K562 (cell line): ENCODE measurements at regions not wholly inside any gene's neighbourhood (a gene's known extent, or its start where the extent isn't known, plus 50 kb on each side); places are given as distances from the start of the nearest gene placed in this dataset.

Experiments used
- DIDO1 ChIP-seq: fragments of 450-650 bp; IDR thresholded peaks from 2 replicates; pipeline ENCODE4 v1.6.1; 2016; ENCODE audit warnings: low read depth, missing biosample characterization, missing genetic modification characterization
- FOXA3 ChIP-seq, 2 experiments: fragments of 450-650 bp in 1 of 2; sonication (generic) in 1 of 2; formaldehyde crosslinking; IDR thresholded peaks in 1 of 2; conservative IDR thresholded peaks in 1 of 2; 2 replicates each; pipeline versions ENCODE4 v1.4.0 to v1.8.0; 2020 to 2022; ENCODE audit warnings: mild to moderate bottlenecking in 2 of 2, missing genetic modification reagents in 1 of 2
- NR2C1 ChIP-seq, 2 experiments: fragments of 450-650 bp; IDR thresholded peaks; 2 replicates each; pipeline ENCODE4 v1.6.1; 2017; ENCODE audit warnings: mild to moderate bottlenecking in 2 of 2, antibody characterized with exemption in 1 of 2, inconsistent platforms in 1 of 2, missing compliant biosample characterization in 1 of 2, missing genetic modification characterization in 1 of 2
- PHF20 ChIP-seq: fragments of 450-650 bp; IDR thresholded peaks from 2 replicates; pipeline ENCODE4 v1.6.1; 2018; ENCODE audit not compliant: partially characterized antibody
- RBM25 ChIP-seq: fragments of 200-400 bp; formaldehyde crosslinking; IDR thresholded peaks from 2 replicates; pipeline ENCODE4 v1.6.1; 2018; ENCODE audit warnings: low read length, low read depth, moderate library complexity; ENCODE audit not compliant: severe bottlenecking
- RFX1 ChIP-seq: fragments of 450-650 bp; IDR thresholded peaks from 2 replicates; pipeline ENCODE4 v1.6.1; 2016; ENCODE audit warnings: mild to moderate bottlenecking, moderate library complexity
- ZNF384 ChIP-seq: IDR thresholded peaks from 2 replicates; pipeline ENCODE4 v1.6.1; 2012; ENCODE audit warnings: low read depth, low read length, improper control_type of control experiment
- TF ChIP-seq, protein P1 (sequence below): sonication (generic); formaldehyde crosslinking; IDR thresholded peaks from 2 replicates; pipeline ENCODE4 v1.8.0; 2023; ENCODE audit warnings: mild to moderate bottlenecking, missing genetic modification reagents
- TF ChIP-seq, protein P2 (sequence below): fragments of 450-650 bp; IDR thresholded peaks from 2 replicates; pipeline ENCODE4 v1.6.1; 2017; ENCODE audit warnings: antibody characterized with exemption

DNA sequence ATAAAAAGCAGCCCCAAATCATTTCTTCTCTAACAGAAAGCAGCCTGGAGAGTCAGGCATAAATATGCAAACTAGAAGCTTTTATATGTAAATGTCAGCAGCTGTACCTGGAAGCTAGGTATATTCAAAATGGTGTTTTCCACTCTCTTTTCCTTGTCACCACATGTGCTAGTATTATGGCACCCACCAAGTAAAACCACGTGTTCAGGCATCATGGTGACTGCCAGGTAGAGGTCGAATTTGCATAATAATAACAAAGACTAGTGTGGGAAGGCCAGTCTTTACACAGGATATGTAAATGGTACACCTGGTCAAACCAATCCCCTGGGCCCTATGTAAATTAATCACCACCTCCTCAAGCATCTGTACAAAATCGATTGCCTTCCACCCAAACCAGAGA, 124.0 kb downstream of the MMUT start (continued):
- TF ChIP-seq NR2C1 (IDR thresholded peaks at IDR 0.05) (no peak), NR2C1 (tag; IDR thresholded peaks at IDR 0.05) (no peak), ZNF384 (no peak), FOXA3 (CRISPR knock-in tag; conservative IDR thresholded peaks at IDR 0.05 in 1 of 2, IDR thresholded peaks at IDR 0.05 in 1 of 2) (no peak), DIDO1 (tag) (no peak), RBM25 (no peak), PHF20 (no peak), RFX1 (no peak)
- TF ChIP-seq, protein P1, sequence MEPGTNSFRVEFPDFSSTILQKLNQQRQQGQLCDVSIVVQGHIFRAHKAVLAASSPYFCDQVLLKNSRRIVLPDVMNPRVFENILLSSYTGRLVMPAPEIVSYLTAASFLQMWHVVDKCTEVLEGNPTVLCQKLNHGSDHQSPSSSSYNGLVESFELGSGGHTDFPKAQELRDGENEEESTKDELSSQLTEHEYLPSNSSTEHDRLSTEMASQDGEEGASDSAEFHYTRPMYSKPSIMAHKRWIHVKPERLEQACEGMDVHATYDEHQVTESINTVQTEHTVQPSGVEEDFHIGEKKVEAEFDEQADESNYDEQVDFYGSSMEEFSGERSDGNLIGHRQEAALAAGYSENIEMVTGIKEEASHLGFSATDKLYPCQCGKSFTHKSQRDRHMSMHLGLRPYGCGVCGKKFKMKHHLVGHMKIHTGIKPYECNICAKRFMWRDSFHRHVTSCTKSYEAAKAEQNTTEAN (CRISPR knock-in tag) = no peak
- TF ChIP-seq, protein P2, sequence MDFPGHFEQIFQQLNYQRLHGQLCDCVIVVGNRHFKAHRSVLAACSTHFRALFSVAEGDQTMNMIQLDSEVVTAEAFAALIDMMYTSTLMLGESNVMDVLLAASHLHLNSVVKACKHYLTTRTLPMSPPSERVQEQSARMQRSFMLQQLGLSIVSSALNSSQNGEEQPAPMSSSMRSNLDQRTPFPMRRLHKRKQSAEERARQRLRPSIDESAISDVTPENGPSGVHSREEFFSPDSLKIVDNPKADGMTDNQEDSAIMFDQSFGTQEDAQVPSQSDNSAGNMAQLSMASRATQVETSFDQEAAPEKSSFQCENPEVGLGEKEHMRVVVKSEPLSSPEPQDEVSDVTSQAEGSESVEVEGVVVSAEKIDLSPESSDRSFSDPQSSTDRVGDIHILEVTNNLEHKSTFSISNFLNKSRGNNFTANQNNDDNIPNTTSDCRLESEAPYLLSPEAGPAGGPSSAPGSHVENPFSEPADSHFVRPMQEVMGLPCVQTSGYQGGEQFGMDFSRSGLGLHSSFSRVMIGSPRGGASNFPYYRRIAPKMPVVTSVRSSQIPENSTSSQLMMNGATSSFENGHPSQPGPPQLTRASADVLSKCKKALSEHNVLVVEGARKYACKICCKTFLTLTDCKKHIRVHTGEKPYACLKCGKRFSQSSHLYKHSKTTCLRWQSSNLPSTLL = no peak
